Naive thymus-derived CD4-positive, alpha-beta T cell (primary cell): ENCODE measurements at regions not wholly inside any gene's neighbourhood (a gene's known extent, or its start where the extent isn't known, plus 50 kb on each side); places are given as distances from the start of the nearest gene placed in this dataset.

Experiments used
- ATAC-seq: fragments of 150-1000 bp; cut with Tn5 transposase; 2 replicates; pipeline ENCODE4 v1.10.0; 2021; ENCODE audit warnings: mild to moderate bottlenecking, moderate library complexity
- CTCF ChIA-PET: fragments of 350-600 bp; sonication (Branson Sonifier 250); formaldehyde crosslinking; loops from one replicate; lab custom pipeline; 2021; ENCODE audit warnings: antibody characterized with exemption; lab: Charles Lee
- POLR2A ChIA-PET: fragments of 350-600 bp; sonication (Branson Sonifier 250); formaldehyde crosslinking; loops from one replicate; lab custom pipeline; 2021; ENCODE audit warnings: antibody characterized with exemption, inconsistent platforms; lab: Charles Lee
- DNase-seq, 9 donors: peaks; one replicate each; pipeline versions ENCODE4 v3.0.0 to v3.0.0-alpha.2; 2020 to 2022; ENCODE audit warnings: mixed read lengths in 1 of 9
- H3K27ac ChIP-seq: one replicate; pipeline ENCODE4 v1.7.0; 2013; ENCODE audit warnings: mild to moderate bottlenecking, low read depth, low read length, moderate library complexity
- H3K27me3 ChIP-seq, 2 donors: one replicate each; pipeline ENCODE4 v1.7.0; 2013; ENCODE audit warnings: low read length in 2 of 2, mild to moderate bottlenecking in 2 of 2, moderate library complexity in 2 of 2; ENCODE audit not compliant: control insufficient read depth in 2 of 2, insufficient read depth in 2 of 2
- H3K36me3 ChIP-seq, 3 experiments: 1 replicate in 2 of 3; 2 replicates in 1 of 3; pipeline ENCODE4 v1.7.0; 2013; ENCODE audit warnings: low read length in 3 of 3, mild to moderate bottlenecking in 3 of 3, moderate library complexity in 1 of 3; ENCODE audit not compliant: insufficient read depth in 3 of 3, control insufficient read depth in 2 of 3
- H3K4me1 ChIP-seq, 2 donors: one replicate each; pipeline ENCODE4 v1.7.0; 2013; ENCODE audit warnings: low read length in 2 of 2, mild to moderate bottlenecking in 2 of 2, moderate library complexity in 1 of 2; ENCODE audit not compliant: control insufficient read depth in 2 of 2, insufficient read depth in 2 of 2
- H3K4me3 ChIP-seq: 2 replicates; pipeline ENCODE4 v1.7.0; 2013; ENCODE audit warnings: mild to moderate bottlenecking, low read length
- H3K9me3 ChIP-seq, 3 experiments: 1 replicate in 2 of 3; 2 replicates in 1 of 3; pipeline ENCODE4 v1.7.0; 2013; ENCODE audit warnings: low read length in 3 of 3; ENCODE audit not compliant: control insufficient read depth in 2 of 3
- H3K27ac Mint-ChIP-seq, 9 donors: one replicate each; pipeline ENCODE4 v1.8.0; 2020 to 2022; ENCODE audit warnings: mixed read lengths in 9 of 9, mild to moderate bottlenecking in 8 of 9, moderate library complexity in 5 of 9, inconsistent platforms in 2 of 9
- H3K27me3 Mint-ChIP-seq, 5 donors: one replicate each; pipeline ENCODE4 v1.8.0; 2021 to 2022; ENCODE audit warnings: mixed read lengths in 5 of 5, mild to moderate bottlenecking in 1 of 5
- H3K36me3 Mint-ChIP-seq, 5 donors: one replicate each; pipeline ENCODE4 v1.8.0; 2020 to 2022; ENCODE audit warnings: mixed read lengths in 5 of 5, mild to moderate bottlenecking in 3 of 5, inconsistent platforms in 1 of 5
- H3K4me1 Mint-ChIP-seq, 7 donors: one replicate each; pipeline ENCODE4 v1.8.0; 2020 to 2022; ENCODE audit warnings: mixed read lengths in 7 of 7, mild to moderate bottlenecking in 3 of 7, inconsistent platforms in 1 of 7
- H3K4me3 Mint-ChIP-seq, 10 donors: one replicate each; pipeline ENCODE4 v1.8.0; 2020 to 2022; ENCODE audit warnings: mild to moderate bottlenecking in 10 of 10, mixed read lengths in 10 of 10, moderate library complexity in 6 of 10, inconsistent platforms in 2 of 10
- H3K9me3 Mint-ChIP-seq, 11 donors: one replicate each; pipeline ENCODE4 v1.8.0; 2020 to 2022; ENCODE audit warnings: mixed read lengths in 11 of 11, mild to moderate bottlenecking in 4 of 11, inconsistent platforms in 1 of 11, moderate library complexity in 1 of 11
- intact Hi-C, 2 donors: fragments of 100-400 bp; cut with micrococcal nuclease; formaldehyde crosslinking; loops; one replicate each; pipeline ENCODE4 v1.15.1; 2023

DNA sequence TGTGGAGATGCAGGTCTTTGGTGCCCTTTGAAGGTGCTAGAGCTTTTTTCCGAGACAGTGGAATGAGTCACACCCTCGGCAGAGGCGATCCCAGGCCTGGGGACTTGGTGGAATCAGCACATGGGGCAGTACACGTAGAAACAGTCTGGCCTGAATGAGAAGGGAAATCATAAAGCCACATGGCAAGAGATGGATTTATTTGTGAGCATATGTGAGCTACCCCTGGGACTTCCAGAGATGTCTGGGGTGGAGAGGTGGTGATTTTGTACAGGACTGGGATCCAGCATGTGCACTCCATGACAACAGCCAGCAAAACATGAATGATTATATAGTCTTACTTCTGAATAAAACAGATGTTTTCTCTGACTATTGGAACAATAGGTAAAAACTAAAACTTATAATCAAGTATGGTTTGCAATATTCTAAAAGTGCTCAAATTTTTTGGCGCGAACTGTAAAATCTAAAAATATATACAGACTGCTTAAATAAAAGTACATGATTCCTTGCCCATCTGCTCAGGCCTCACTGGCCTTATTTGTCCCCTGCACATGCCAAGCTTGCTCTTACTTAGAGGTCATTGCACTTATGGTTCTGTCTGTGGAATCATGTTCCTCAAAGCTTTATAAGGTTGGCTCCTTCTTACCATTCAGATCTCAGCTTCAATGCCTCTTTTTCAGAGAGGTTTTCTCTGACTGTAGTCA, 54.7 kb upstream of the SMARCA2 start:
- H3K36me3 ChIP-seq = no peaks in the 10 kb centered on the region
- no peak overlapping the region for H3K27ac ChIP-seq
- no peaks in the 10 kb centered on the region for H3K27me3 ChIP-seq
- H3K27ac Mint-ChIP-seq = no peak overlapping the region
- no peaks in the 10 kb centered on the region for H3K9me3 ChIP-seq
- H3K4me3 ChIP-seq = no peak overlapping the region
- ATAC-seq (no peak), DNase-seq (no peak)
- ChIA-PET CTCF (interaction anchor here (1.1 kb wide), 1 partner anchor 52 kb away, joined by 3 read pairs; no protein-coding TSS in a partner anchor), POLR2A (no interaction called here)
- H3K4me1 ChIP-seq = no peaks in the 10 kb centered on the region
- intact Hi-C loops = no loop called here
- no peak overlapping the region for H3K4me3 Mint-ChIP-seq
- H3K36me3 Mint-ChIP-seq = no peaks in the 10 kb centered on the region
- H3K27me3 Mint-ChIP-seq = peaks cover 0 to 5% (median 0%) of the 10 kb centered on the region in 5 donors
- H3K9me3 Mint-ChIP-seq = no peaks in the 10 kb centered on the region
- H3K4me1 Mint-ChIP-seq = peaks cover 0 to 2% (median 0%) of the 10 kb centered on the region in 7 donors

DNA sequence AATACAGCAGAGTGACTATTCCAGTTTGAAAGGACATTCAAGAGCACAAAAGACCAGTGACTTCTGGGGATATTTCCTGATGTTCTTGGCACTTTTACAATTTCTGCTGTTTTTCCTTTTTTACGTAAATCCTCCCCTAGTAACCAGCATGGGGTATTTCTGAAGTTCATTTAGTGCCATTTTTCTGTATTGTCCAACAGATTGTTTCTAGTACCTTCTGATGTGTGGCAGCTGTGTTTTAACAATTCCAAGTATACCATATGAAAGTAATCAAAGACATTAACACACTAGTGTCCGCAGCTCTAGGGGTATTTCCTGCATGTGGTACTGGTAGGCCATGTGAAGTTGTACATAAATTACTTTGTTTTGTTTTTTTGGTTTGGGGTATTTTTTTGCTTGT, 53.0 kb upstream of the SMARCA2 start:
- Mint-ChIP-seq H3K36me3 (no peaks in the 10 kb centered on the region), H3K27ac (no peak overlapping the region), H3K9me3 (no peaks in the 10 kb centered on the region), H3K4me3 (no peak overlapping the region), H3K4me1 (no peaks in the 10 kb centered on the region), H3K27me3 (peaks cover 0 to 10% (median 0%) of the 10 kb centered on the region in 5 donors)
- intact Hi-C loops = no loop called here
- ChIA-PET CTCF (no interaction called here), POLR2A (no interaction called here)
- no peak overlapping the region for H3K4me3 ChIP-seq
- ATAC-seq (no peak), DNase-seq (no peak)
- no peaks in the 10 kb centered on the region for H3K36me3 ChIP-seq
- no peaks in the 10 kb centered on the region for H3K27me3 ChIP-seq
- H3K27ac ChIP-seq = no peak overlapping the region
- H3K9me3 ChIP-seq = no peaks in the 10 kb centered on the region
- no peaks in the 10 kb centered on the region for H3K4me1 ChIP-seq

DNA sequence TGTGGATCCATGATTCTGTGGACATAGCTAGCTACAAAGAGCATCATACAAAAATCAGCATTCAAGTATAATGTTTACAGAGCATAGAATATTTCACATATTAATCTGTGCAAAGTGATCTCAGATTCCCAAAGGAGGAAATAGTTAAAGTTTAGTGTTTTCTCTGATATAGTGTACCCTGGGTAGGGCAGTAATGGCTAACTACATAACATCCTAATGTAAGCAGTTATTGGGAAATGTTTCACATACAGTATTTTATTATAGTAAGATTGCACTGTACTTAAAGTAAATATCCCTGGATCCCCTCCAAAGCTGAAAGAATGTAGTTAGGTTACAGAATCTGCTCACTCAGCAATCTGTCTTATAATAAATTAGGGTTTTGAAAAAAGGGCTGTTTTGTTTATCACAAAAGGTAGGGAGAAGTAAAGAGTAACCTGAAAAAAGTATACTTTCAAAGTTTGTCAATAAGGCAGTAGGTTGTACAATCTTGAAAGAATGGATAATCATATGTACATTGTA, 52.5 kb upstream of the SMARCA2 start:
- peaks cover 0 to 10% (median 0%) of the 10 kb centered on the region in 5 donors for H3K27me3 Mint-ChIP-seq
- POLR2A ChIA-PET = no interaction called here

DNA sequence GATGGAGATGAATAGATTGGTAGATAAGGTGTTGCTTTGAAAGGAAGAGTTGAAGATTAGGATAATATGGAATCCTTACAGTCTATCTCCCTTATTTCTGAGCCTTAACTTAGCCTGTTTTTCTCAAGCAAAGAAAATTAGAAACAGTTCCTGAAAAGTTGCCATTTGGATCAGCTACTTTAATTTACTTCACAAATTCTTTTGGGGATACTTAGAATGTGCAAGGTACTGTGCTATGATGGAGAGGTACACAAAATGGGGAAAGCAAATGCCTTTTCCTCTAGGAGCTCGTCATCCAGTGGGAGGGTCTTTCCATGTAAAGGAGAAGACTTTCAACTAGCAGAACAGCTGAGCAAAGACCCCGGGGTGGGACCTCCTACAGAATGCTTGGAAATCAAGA, 51.1 kb upstream of the SMARCA2 start:
- H3K36me3 Mint-ChIP-seq = no peaks in the 10 kb centered on the region
- POLR2A ChIA-PET = interaction anchor here (0.7 kb wide), 1 partner anchor 89 kb away, joined by 3 read pairs; no protein-coding TSS in a partner anchor
- H3K36me3 ChIP-seq = no peaks in the 10 kb centered on the region
- H3K4me3 ChIP-seq = no peak overlapping the region
- ATAC-seq (no peak), DNase-seq (no peak)
- CTCF ChIA-PET = no interaction called here
- H3K9me3 ChIP-seq = no peaks in the 10 kb centered on the region
- H3K4me1 ChIP-seq = no peaks in the 10 kb centered on the region
- no peaks in the 10 kb centered on the region for H3K4me1 Mint-ChIP-seq
- no peaks in the 10 kb centered on the region for H3K27me3 ChIP-seq
- peaks cover 0 to 10% (median 0%) of the 10 kb centered on the region in 5 donors for H3K27me3 Mint-ChIP-seq
- H3K27ac ChIP-seq = no peak overlapping the region
- intact Hi-C loops = no loop called here
- H3K9me3 Mint-ChIP-seq = no peaks in the 10 kb centered on the region
- H3K27ac Mint-ChIP-seq = no peak overlapping the region
- H3K4me3 Mint-ChIP-seq = no peak overlapping the region

More for the DNA sequence above, 52.5 kb upstream of the SMARCA2 start:
- no peaks in the 10 kb centered on the region for H3K9me3 Mint-ChIP-seq
- no peak overlapping the region for H3K27ac ChIP-seq
- intact Hi-C loops = no loop called here
- H3K36me3 ChIP-seq = no peaks in the 10 kb centered on the region
- no peaks in the 10 kb centered on the region for H3K9me3 ChIP-seq
- no peak for DNase-seq
- no peaks in the 10 kb centered on the region for H3K4me1 Mint-ChIP-seq
- no peak overlapping the region for H3K4me3 ChIP-seq
- H3K27me3 ChIP-seq = no peaks in the 10 kb centered on the region
- H3K4me3 Mint-ChIP-seq = no peak overlapping the region
- CTCF ChIA-PET = no interaction called here
- no peak overlapping the region for H3K27ac Mint-ChIP-seq
- no peaks in the 10 kb centered on the region for H3K36me3 Mint-ChIP-seq
- no peaks in the 10 kb centered on the region for H3K4me1 ChIP-seq
- no peak for ATAC-seq
